AG04449 (cell line): ENCODE measurements at regions not wholly inside any gene's neighbourhood (a gene's known extent, or its start where the extent isn't known, plus 50 kb on each side); places are given as distances from the start of the nearest gene placed in this dataset.

ENCODE experiments used
- CTCF ChIA-PET: fragments of 350-600 bp; formaldehyde crosslinking; extraction: SDS; loops from one replicate; lab custom pipeline; 2021; ENCODE audit warnings: antibody characterized with exemption; lab: Yijun Ruan, JAX
- POLR2A ChIA-PET: fragments of 400-600, 350-600 bp; formaldehyde crosslinking; extraction: SDS; loops from one replicate; lab custom pipeline; 2020; ENCODE audit warnings: antibody characterized with exemption, inconsistent platforms; lab: Yijun Ruan, JAX
- DNase-seq: peaks from one replicate; pipeline ENCODE4 v3.0.0-alpha.2; 2010; ENCODE audit warnings: low read depth, low spot score
- H3K4me3 ChIP-seq: 2 replicates; pipeline ENCODE4 v1.5.1; 2011; ENCODE audit warnings: low read depth, mild to moderate bottlenecking, control low read depth, low read length
- TF ChIP-seq, protein P1 (sequence below): IDR thresholded peaks from one replicate; pipeline ENCODE4 v1.5.1; 2011; ENCODE audit warnings: mild to moderate bottlenecking, moderate library complexity, low read length, control low read depth, inconsistent platforms; ENCODE audit not compliant: insufficient read depth; ENCODE audit errors: missing control alignments

DNA sequence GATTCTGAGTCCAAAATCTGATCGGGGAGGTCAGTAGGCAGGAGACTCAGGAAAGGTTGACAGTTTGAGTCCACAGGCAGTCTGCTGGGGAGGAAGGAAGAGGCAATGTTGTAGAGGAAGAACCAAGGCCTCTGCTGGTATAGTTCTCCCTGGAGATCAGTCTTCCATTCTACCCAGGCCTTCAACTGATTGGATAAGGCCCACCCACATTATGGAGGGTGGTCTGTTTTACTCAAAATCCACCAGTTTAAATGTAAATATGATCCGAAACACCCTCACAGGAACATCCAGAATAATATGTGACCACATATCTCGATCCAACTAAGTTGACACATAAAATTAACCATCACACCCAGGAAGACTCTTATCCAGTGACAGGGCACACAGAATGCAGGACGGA, 425.3 kb upstream of the ZMIZ1 start:
- no peak overlapping the region for H3K4me3 ChIP-seq
- no peak for DNase-seq
- CTCF ChIA-PET = interaction anchor here (1.3 kb wide), 1 partner anchor 15 kb away, joined by 3 read pairs; no protein-coding TSS in a partner anchor
- POLR2A ChIA-PET = no interaction called here
- TF ChIP-seq, protein P1, sequence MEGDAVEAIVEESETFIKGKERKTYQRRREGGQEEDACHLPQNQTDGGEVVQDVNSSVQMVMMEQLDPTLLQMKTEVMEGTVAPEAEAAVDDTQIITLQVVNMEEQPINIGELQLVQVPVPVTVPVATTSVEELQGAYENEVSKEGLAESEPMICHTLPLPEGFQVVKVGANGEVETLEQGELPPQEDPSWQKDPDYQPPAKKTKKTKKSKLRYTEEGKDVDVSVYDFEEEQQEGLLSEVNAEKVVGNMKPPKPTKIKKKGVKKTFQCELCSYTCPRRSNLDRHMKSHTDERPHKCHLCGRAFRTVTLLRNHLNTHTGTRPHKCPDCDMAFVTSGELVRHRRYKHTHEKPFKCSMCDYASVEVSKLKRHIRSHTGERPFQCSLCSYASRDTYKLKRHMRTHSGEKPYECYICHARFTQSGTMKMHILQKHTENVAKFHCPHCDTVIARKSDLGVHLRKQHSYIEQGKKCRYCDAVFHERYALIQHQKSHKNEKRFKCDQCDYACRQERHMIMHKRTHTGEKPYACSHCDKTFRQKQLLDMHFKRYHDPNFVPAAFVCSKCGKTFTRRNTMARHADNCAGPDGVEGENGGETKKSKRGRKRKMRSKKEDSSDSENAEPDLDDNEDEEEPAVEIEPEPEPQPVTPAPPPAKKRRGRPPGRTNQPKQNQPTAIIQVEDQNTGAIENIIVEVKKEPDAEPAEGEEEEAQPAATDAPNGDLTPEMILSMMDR = no peak

- ChIA-PET POLR2A (no interaction called here), CTCF (interaction anchor here (0.8 kb wide), 1 partner anchor 8 kb away, joined by 4 read pairs; no protein-coding TSS in a partner anchor)
- TF ChIP-seq, protein P1 = no peak
- H3K4me3 ChIP-seq = no peak overlapping the region
- no peak for DNase-seq
Observed at GRCh38 chr10:78644550-78644949, 424.2 kb upstream of the ZMIZ1 start.

DNA sequence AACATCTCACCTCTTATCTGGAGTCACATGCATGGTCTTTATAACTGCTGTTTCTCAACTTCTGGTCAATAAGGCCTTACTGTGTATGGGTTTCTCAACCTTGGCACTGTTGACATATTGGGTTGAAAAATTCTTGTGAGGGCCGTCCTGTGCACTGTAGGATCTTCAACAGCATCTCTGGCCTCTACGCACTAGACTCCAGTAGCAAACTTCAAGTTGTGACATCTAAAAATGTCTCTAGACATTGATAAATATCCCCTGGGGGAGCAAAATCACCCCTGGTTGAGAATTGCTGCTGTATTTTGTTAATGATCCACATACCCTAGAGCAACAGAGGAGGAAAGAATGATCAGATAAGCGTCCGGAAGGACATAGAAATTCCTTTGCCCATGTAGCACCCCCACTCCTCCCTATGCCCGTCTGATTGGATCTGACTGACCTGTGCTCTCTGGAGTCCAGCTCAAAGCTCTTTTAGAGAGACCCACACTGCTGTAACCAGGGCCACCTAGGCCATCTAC, 423.5 kb upstream of the ZMIZ1 start:
- CTCF ChIA-PET = interaction anchor here (0.8 to 5.4 kb wide), 2 partner anchors 9 to 13 kb away, joined by 4 to 54 read pairs; no protein-coding TSS in a partner anchor

GRCh38 chr10:78645975-78646374, 422.8 kb upstream of the ZMIZ1 start:
- no peak overlapping the region for H3K4me3 ChIP-seq
- POLR2A ChIA-PET = interaction anchor here (0.6 kb wide), 1 partner anchor 10 kb away, joined by 3 read pairs; no protein-coding TSS in a partner anchor
- TF ChIP-seq, protein P1 = no peak
- CTCF ChIA-PET = interaction anchor here (1.0 to 5.4 kb wide), 2 partner anchors 12 to 21 kb away, joined by 3 to 54 read pairs; no protein-coding TSS in a partner anchor
- DNase-seq = no peak

More for the DNA sequence above, 423.5 kb upstream of the ZMIZ1 start:
- no peak overlapping the region for H3K4me3 ChIP-seq
- DNase-seq = no peak
- POLR2A ChIA-PET = no interaction called here
- TF ChIP-seq, protein P1 = no peak

DNA sequence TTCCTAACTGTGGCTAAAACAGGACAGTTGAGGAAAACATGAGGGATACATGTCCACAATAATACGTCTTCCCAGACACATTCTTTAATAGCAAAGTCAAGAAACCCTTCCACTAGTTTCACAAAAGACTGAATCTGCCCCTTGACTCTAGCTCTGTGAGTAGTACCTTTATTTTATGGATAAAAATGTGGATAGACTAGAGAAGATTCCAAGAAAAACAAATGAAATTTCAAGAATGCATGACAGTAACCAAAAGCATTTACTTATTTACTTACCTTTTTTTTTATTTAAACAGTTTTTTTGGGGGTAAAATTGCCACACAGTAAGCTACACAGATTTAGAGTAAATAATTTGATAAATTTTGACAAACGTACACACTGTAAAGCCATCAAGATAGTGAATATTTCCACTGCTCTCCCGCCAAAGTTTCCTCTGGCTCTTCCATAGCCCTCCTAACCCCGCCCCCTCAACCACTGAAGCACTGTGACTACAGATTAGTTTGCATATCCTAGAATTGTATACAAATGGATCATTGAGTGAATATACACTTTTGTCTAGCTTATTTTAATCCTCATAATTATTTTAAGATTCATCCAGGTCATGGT, 420.4 kb upstream of the ZMIZ1 start:
- CTCF ChIA-PET = interaction anchor here (1.2 to 5.4 kb wide), 3 partner anchors 10 to 547 kb away, joined by 3 to 54 read pairs (median 8); no protein-coding TSS in a partner anchor
- TF ChIP-seq, protein P1 = no peak
- no peak overlapping the region for H3K4me3 ChIP-seq
- DNase-seq = no peak
- POLR2A ChIA-PET = interaction anchor here (0.6 to 0.7 kb wide), 2 partner anchors 37 to 479 kb away, joined by 3 read pairs; no protein-coding TSS in a partner anchor

DNA sequence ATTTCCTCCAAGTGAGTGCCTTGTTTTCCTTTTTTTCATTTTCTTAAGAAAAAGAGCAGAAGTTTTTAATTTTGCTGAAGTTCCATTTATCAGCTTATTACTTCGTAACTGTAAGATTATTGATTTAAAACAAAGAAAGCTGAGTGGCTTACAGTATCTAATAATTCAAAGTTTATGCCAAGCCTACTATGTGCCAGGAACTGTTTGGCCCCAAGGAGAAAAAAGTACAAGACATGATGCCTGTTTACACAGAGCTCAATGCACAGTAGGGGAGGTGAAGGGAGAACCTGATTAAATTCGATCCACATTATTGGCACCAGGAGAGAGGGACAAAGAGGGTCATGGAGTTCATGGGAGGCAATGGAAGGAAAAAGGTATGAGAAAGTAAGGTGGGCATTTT, 419.3 kb upstream of the ZMIZ1 start:
- ChIA-PET POLR2A (no interaction called here), CTCF (interaction anchor here (0.7 to 5.4 kb wide), 6 partner anchors 9 to 546 kb away, joined by 3 to 54 read pairs (median 3); no protein-coding TSS in a partner anchor)
- TF ChIP-seq, protein P1 = no peak
- no peak overlapping the region for H3K4me3 ChIP-seq
- DNase-seq = no peak
